GM18520 (cell line): ENCODE measurements at regions not wholly inside any gene's neighbourhood (a gene's known extent, or its start where the extent isn't known, plus 50 kb on each side); places are given as distances from the start of the nearest gene placed in this dataset.
A peak's percentile ranks its signal among the peaks of the same experiment; 100 is the strongest.

ENCODE experiments used
- ATAC-seq: cut with Tn5 transposase; IDR thresholded peaks from one replicate; pipeline ENCODE4 v1.9.1; 2021; ENCODE audit not compliant: unreplicated experiment

DNA sequence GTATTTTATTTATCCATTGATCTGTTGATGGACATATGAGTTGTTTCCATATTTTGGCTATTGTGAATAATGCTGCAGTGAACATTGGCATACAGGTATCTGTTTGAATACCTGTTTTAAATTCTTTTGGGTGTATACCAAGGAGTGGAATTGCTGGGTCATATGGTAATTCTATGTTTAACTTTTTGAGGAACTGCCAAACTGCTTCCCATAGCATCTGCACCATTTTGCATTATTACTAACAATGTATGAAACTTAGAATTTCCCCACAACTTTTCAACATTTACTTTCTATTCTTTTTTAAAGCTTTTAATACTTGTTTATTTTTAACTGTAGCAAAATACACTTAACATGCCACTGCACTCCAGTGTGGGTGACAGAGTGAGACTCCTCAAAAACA, 57.0 kb upstream of the MSN start:
- ATAC-seq = no peak

DNA sequence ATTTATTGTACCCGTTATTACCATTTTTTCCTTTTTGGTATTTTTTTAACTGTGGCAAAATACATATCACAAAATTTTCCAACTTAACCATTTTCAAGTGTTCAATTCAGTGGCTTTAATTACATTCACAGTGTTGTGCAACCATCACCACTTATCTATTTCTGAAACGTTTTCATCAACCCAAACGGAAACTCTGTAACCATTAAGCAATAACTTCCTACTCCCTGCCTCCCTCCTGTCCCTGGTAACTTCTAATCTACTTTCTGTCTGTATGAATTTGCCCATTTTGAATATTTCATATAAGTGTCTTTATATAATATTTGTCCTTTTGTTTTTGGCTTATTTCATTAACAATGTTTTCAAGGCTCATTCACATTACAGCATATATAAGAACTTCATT, 57.4 kb upstream of the MSN start:
- no peak for ATAC-seq

GRCh38 chrX:65609237-65609636, 58.2 kb upstream of the MSN start:
- ATAC-seq = no peak

- ATAC-seq = no peak
These were observed 59.4 kb upstream of the MSN start for GRCh38 chrX:65608026-65608425.

DNA sequence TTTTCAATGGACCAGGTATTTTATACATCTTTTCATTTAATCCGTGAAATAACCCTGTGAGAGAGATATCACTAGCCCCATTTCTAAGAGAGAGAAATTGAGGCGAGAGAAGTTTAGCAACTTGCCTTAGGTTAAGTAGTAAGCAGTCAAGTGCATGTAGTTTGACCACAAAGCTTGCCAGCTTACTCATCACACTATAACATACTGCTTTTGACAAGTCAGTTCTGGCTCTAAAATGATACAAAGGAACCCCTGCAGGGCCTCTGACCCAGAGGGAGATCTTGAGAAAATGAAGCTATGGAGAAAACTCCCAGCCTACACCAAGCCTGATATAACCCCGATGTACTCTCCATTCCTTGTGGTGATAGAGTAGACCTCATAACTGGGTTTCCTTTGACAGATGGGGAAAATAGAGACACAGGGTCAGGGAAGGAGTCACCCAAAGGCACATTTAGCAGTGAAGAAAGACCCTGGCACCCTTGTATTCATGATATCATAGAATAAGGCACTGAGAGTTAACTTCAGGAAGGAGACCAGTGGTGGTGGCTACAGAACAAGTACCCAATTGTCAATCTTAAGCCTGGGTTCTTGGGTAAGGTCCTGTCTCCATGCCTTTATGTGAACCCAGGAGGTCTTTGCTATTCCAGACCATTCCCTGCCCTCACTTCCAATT, 60.2 kb upstream of the MSN start:
- ATAC-seq = peak; percentile 96

DNA sequence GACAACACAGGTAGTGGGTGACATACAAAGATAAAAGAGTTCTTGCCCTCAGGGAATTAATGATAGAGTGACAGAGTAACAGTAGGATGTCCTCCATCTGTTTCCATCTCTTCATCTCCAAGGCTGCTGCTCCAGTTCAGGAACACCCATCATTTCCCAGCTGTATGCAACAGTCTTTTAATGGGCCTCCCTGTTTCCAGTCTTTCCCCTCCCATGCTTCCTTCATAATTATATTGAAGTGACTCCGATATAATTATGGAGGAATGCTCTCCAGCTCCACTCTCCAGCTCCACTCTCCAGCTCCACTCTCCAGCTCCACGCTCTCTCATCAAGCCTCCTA, 65.3 kb upstream of the MSN start:
- ATAC-seq = no peak

- no peak for ATAC-seq
These were observed 65.8 kb upstream of the MSN start for GRCh38 chrX:65601530-65602220.

DNA sequence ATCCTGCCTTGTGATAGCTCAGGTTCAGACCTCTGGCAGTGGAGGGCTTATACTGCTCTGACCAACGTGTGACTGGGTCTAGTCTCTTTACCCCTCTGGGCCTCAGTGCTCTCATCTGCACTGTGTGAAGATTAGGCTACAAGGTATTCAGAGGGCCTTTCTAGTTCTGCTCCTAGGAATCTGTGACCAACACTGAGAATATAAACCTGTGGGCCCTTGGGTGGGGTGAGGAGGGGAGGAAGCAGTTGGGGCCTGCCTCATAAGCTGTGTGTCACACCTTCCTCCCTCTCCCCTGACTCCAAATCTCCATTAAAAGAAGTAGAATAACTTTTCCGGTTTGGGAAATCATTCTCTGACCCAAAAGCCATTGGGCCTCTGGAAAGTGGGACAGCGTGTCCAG, 66.3 kb upstream of the MSN start:
- ATAC-seq = no peak

- no peak for ATAC-seq
These were observed 65.5 kb upstream of the LAS1L start for GRCh38 chrX:65600106-65600505.

DNA sequence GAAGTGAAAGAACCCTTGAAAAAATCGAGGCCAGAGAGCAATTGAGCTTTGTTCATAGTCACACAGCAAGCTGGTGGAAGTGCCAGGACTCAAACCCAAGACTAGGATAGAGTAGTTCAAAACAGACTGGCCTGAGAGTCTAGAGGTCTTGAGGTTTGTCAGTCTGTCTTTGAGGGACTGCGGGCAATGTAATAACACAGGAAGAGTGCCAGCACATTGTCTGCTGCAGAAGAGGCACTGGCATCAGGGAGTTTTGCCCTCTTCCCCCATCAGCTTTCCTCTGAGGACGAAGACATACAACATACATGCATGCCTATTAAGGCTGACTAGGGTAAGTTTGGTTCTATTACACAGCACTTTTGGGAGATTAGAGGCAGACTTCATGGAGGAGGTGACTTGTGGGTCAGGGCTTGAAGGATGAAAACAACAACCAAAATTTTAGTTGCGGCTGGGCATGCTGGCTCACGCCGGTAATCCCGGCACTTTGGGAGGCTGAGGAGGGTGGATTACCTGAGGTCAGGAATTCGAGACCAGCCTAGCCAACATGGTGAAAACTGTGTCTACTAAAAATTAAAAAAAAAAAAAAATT, 64.1 kb upstream of the LAS1L start:
- no peak for ATAC-seq

DNA sequence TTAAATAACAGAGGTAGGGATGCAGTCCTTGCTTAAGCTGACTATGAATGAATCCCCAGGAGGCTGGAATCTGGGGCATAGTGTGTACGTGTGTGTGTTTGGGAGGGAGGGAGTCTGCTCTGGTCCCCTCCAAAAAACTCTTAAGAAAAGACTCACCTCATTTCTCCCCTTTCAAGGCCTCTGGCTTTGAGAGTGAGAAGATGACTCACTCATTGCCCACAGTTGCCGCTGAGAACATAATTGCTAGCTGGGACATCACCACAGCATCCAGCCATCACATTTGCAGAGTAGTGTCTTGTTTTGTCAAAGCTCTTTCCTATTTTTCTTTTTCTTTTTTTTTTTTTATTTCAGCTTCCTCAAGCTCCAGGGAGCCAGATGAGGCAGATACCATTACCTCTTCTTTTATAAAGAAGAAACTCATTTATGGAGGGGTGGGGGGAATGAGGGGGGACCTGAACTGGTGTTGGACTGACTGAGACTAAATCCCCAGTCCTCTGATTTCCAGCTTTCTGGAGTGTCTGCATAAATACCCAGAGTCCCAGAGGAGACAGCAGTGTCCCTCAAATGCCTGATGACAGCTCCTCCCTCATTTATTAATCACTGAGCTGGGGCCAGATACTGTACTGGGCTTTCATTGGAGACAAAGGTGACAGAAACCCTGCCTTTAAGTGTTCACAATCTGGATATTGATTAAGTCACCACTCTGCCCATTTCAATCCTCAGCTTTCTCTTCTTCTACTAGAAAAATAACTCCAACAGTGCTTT, 61.9 kb upstream of the LAS1L start:
- peak; percentile 65 for ATAC-seq

DNA sequence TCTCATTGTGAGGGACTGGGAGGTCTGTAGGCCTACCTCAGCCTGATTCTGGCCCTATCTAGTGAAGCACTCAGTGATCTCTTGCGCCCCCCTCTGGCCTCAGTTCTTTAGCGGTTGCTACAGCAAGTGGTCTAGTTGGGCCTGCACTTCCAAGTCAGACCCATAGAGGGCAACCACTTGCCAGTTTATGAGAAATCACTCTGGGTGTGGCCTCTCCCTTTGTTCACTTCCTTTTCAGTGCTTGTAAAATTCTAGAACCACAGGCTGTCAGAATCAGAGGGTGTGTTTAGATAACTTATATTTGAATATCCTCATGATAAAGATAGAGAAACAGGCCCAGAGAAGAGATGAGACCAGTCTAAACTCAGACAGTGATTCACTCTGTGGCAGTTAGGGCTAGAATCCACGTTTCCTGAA, 60.9 kb upstream of the LAS1L start:
- ATAC-seq = peak; percentile 67

DNA sequence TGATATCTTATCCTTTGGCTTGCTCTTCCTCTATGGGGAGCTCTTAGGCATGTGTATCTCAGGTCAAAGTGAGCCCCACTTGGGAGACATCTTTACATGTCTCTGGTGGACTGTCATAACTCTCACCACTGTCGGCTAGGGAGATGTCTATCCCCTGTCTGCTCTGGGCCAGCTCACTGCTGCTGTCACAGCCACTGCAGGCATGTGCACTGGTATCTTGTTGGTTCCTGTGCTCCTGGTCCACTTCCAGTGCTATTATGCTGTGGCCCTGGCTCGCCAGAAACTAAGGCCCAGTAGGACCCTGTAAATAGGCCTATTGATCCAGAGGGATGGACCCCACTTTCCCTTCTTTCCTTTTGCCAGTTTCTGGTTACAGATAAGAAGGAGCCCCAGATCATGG, 56.6 kb upstream of the LAS1L start:
- no peak for ATAC-seq

GRCh38 chrX:65589304-65589703, 54.7 kb upstream of the LAS1L start:
- ATAC-seq = no peak

DNA sequence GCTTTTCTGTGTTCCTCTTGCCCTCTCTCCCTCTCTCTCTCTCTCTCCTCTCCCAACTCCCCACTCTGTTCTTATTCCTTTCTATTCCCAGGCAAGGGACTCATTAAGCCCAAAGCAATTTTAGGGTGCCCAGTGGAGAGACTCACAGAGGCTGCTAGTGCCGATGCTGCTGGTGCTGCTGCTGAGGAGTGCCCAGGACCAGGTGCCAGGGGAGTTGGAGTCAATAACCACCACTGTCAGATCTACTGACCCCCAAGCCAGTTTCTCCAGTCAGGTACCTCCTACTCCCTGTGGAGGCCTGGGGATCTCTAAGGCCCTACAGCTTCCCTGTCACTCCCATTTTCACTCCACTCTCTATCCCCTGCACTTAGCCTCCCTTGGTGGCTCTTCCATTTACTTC, 54.2 kb upstream of the LAS1L start:
- ATAC-seq = no peak

DNA sequence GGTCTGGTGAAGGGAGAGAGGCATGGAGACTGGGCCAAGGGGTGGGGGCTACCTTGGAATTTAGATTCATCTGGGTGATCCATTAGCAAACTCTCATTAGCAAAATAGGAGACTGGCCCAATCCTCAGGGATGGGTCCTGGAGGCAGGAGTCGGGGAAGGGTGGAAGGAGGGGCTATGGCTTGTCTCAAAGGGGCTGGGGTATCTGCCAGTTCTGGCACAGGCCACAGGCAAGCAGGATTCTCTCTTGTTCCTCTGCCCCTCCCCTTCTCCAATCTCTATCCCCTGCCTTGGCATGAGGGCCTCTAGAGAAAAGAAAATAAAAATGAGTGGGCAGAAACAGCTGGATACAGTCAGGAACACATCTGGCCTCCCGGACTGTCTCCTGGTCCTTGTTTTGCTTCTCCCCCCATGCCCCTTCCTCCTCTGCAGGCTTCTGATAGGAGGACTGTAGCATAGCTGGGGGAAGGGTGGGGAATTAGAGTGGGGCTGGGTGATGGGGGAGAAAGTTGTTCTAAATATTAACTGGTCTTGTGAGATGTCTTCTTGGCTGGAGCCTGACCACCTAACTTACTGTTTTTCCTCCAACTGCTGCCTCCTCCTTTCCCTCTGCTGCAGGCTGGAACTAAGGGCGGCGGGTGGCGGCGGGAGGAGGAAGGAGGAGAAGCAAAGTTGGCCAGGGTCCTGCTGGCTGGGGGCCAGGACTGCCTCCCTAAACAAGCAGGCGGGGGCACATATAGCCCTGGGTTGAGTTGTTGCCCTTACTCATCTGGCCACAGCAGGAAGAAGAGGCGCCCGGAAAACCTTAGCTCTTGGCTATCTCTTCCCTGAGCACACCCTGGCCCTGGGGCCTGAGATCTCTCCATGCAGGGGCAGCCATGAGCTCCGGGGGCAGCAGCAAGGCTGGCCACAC, 53.3 kb upstream of the LAS1L start:
- no peak for ATAC-seq

- ATAC-seq = no peak
These were observed 51.9 kb upstream of the LAS1L start for GRCh38 chrX:65586491-65586890.

GRCh38 chrX:65585226-65585625, 50.6 kb upstream of the LAS1L start:
- peak; percentile 46 for ATAC-seq
